DND-41 (cell line): ENCODE measurements at regions not wholly inside any gene's neighbourhood (a gene's known extent, or its start where the extent isn't known, plus 50 kb on each side); places are given as distances from the start of the nearest gene placed in this dataset.

Source experiments
- EZH2 ChIP-seq: IDR thresholded peaks from 3 replicates; pipeline ENCODE4 v1.6.1; 2012; ENCODE audit warnings: borderline replicate concordance, low read depth, mild to moderate bottlenecking, moderate library complexity, low read length, inconsistent platforms; ENCODE audit not compliant: severe bottlenecking
- TF ChIP-seq, protein P1 (sequence below): IDR thresholded peaks from 2 replicates; pipeline ENCODE4 v1.5.1; 2012; ENCODE audit warnings: borderline replicate concordance, low read length, moderate library complexity, mild to moderate bottlenecking; ENCODE audit not compliant: poor library complexity, severe bottlenecking; ENCODE audit errors: extremely low read depth

- TF ChIP-seq, protein P1, sequence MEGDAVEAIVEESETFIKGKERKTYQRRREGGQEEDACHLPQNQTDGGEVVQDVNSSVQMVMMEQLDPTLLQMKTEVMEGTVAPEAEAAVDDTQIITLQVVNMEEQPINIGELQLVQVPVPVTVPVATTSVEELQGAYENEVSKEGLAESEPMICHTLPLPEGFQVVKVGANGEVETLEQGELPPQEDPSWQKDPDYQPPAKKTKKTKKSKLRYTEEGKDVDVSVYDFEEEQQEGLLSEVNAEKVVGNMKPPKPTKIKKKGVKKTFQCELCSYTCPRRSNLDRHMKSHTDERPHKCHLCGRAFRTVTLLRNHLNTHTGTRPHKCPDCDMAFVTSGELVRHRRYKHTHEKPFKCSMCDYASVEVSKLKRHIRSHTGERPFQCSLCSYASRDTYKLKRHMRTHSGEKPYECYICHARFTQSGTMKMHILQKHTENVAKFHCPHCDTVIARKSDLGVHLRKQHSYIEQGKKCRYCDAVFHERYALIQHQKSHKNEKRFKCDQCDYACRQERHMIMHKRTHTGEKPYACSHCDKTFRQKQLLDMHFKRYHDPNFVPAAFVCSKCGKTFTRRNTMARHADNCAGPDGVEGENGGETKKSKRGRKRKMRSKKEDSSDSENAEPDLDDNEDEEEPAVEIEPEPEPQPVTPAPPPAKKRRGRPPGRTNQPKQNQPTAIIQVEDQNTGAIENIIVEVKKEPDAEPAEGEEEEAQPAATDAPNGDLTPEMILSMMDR: no peak
- TF ChIP-seq EZH2: no peak
Measured at GRCh38 chr10:131617113-131617858, 283.5 kb upstream of the PPP2R2D start.
